Activated CD4-positive, alpha-beta T cell treated with anti-CD3 and anti-CD28 coated beads, Interleukin-2, amount 10 ng/mL, durations not matched to agents 7 days and 5 days (primary cell): ENCODE measurements at regions not wholly inside any gene's neighbourhood (a gene's known extent, or its start where the extent isn't known, plus 50 kb on each side); places are given as distances from the start of the nearest gene placed in this dataset.

Source experiments
- CTCF ChIA-PET: fragments of 350-600 bp; sonication (Branson Sonifier 250); formaldehyde crosslinking; loops from one replicate; lab custom pipeline; 2021; ENCODE audit warnings: antibody characterized with exemption; lab: Charles Lee
- POLR2A ChIA-PET: fragments of 350-600 bp; sonication (Branson Sonifier 250); formaldehyde crosslinking; loops from one replicate; lab custom pipeline; 2021; ENCODE audit warnings: antibody characterized with exemption; lab: Charles Lee
- DNase-seq: peaks from one replicate; pipeline ENCODE4 v3.0.0-alpha.2; 2020
- H3K27ac Mint-ChIP-seq: one replicate; pipeline ENCODE4 v1.8.0; 2021; ENCODE audit warnings: mild to moderate bottlenecking, moderate library complexity, mixed read lengths
- H3K27me3 Mint-ChIP-seq: one replicate; pipeline ENCODE4 v1.8.0; 2021; ENCODE audit warnings: mixed read lengths
- H3K36me3 Mint-ChIP-seq: one replicate; pipeline ENCODE4 v1.8.0; 2021; ENCODE audit warnings: low read depth, mixed read lengths
- H3K4me1 Mint-ChIP-seq: one replicate; pipeline ENCODE4 v1.8.0; 2021; ENCODE audit warnings: mixed read lengths
- H3K4me3 Mint-ChIP-seq: one replicate; pipeline ENCODE4 v1.8.0; 2021; ENCODE audit warnings: mild to moderate bottlenecking, moderate library complexity, mixed read lengths
- H3K9me3 Mint-ChIP-seq: one replicate; pipeline ENCODE4 v1.8.0; 2021; ENCODE audit warnings: mixed read lengths

GRCh38 chr6:85127168-85127498 lies 322.8 kb upstream of the NT5E start:
- no peaks in the 10 kb centered on the region for H3K36me3 Mint-ChIP-seq
- H3K27ac Mint-ChIP-seq: no peak overlapping the region
- H3K4me1 Mint-ChIP-seq: no peaks in the 10 kb centered on the region
- H3K4me3 Mint-ChIP-seq: no peak overlapping the region
- no peaks in the 10 kb centered on the region for H3K27me3 Mint-ChIP-seq
- CTCF ChIA-PET: no interaction called here
- POLR2A ChIA-PET: no interaction called here
- no peak for DNase-seq
- no peaks in the 10 kb centered on the region for H3K9me3 Mint-ChIP-seq

GRCh38 chr6:85126485-85127167 lies 323.3 kb upstream of the NT5E start:
- no peaks in the 10 kb centered on the region for H3K9me3 Mint-ChIP-seq
- no peak overlapping the region for H3K4me3 Mint-ChIP-seq
- POLR2A ChIA-PET: no interaction called here
- no peaks in the 10 kb centered on the region for H3K4me1 Mint-ChIP-seq
- H3K36me3 Mint-ChIP-seq: no peaks in the 10 kb centered on the region
- CTCF ChIA-PET: no interaction called here
- H3K27me3 Mint-ChIP-seq: no peaks in the 10 kb centered on the region
- DNase-seq: no peak
- no peak overlapping the region for H3K27ac Mint-ChIP-seq

- Mint-ChIP-seq H3K9me3 (no peaks in the 10 kb centered on the region), H3K4me3 (no peak overlapping the region), H3K4me1 (no peaks in the 10 kb centered on the region), H3K27me3 (no peaks in the 10 kb centered on the region), H3K36me3 (no peaks in the 10 kb centered on the region), H3K27ac (no peak overlapping the region)
- DNase-seq: no peak
- CTCF ChIA-PET: no interaction called here
- POLR2A ChIA-PET: no interaction called here
Observed at GRCh38 chr6:85125526-85125925, 324.4 kb upstream of the NT5E start.

GRCh38 chr6:85124472-85125354 lies 325.2 kb upstream of the NT5E start:
- ChIA-PET CTCF (no interaction called here), POLR2A (no interaction called here)
- DNase-seq: no peak
- Mint-ChIP-seq H3K36me3 (no peaks in the 10 kb centered on the region), H3K9me3 (no peaks in the 10 kb centered on the region), H3K4me3 (no peak overlapping the region), H3K27me3 (no peaks in the 10 kb centered on the region), H3K27ac (no peak overlapping the region), H3K4me1 (no peaks in the 10 kb centered on the region)

- no peaks in the 10 kb centered on the region for H3K27me3 Mint-ChIP-seq
- ChIA-PET CTCF (no interaction called here), POLR2A (no interaction called here)
- no peaks in the 10 kb centered on the region for H3K4me1 Mint-ChIP-seq
- DNase-seq: no peak
- H3K36me3 Mint-ChIP-seq: no peaks in the 10 kb centered on the region
- no peak overlapping the region for H3K27ac Mint-ChIP-seq
- H3K4me3 Mint-ChIP-seq: no peak overlapping the region
- no peaks in the 10 kb centered on the region for H3K9me3 Mint-ChIP-seq
Observed at GRCh38 chr6:85121158-85121557, 328.7 kb upstream of the NT5E start.

GRCh38 chr6:85118652-85119235 lies 331.1 kb upstream of the NT5E start:
- Mint-ChIP-seq H3K27me3 (no peaks in the 10 kb centered on the region), H3K36me3 (no peaks in the 10 kb centered on the region), H3K27ac (no peak overlapping the region), H3K4me3 (no peak overlapping the region), H3K4me1 (no peaks in the 10 kb centered on the region), H3K9me3 (no peaks in the 10 kb centered on the region)
- ChIA-PET POLR2A (no interaction called here), CTCF (no interaction called here)
- DNase-seq: no peak

GRCh38 chr6:85118233-85118632 lies 331.6 kb upstream of the NT5E start:
- no peaks in the 10 kb centered on the region for H3K36me3 Mint-ChIP-seq
- H3K4me3 Mint-ChIP-seq: no peak overlapping the region
- no peak for DNase-seq
- no peaks in the 10 kb centered on the region for H3K4me1 Mint-ChIP-seq
- CTCF ChIA-PET: no interaction called here
- no peaks in the 10 kb centered on the region for H3K27me3 Mint-ChIP-seq
- no peak overlapping the region for H3K27ac Mint-ChIP-seq
- POLR2A ChIA-PET: no interaction called here
- H3K9me3 Mint-ChIP-seq: no peaks in the 10 kb centered on the region

GRCh38 chr6:85116475-85116874 lies 333.4 kb upstream of the NT5E start:
- no peak overlapping the region for H3K27ac Mint-ChIP-seq
- no peaks in the 10 kb centered on the region for H3K27me3 Mint-ChIP-seq
- H3K36me3 Mint-ChIP-seq: no peaks in the 10 kb centered on the region
- no peaks in the 10 kb centered on the region for H3K9me3 Mint-ChIP-seq
- H3K4me3 Mint-ChIP-seq: no peak overlapping the region
- ChIA-PET POLR2A (no interaction called here), CTCF (no interaction called here)
- no peak for DNase-seq
- no peaks in the 10 kb centered on the region for H3K4me1 Mint-ChIP-seq

GRCh38 chr6:85115876-85116275 lies 334.0 kb upstream of the NT5E start:
- DNase-seq: no peak
- Mint-ChIP-seq H3K27ac (no peak overlapping the region), H3K4me3 (no peak overlapping the region), H3K36me3 (no peaks in the 10 kb centered on the region), H3K27me3 (no peaks in the 10 kb centered on the region), H3K4me1 (no peaks in the 10 kb centered on the region), H3K9me3 (no peaks in the 10 kb centered on the region)
- ChIA-PET CTCF (no interaction called here), POLR2A (no interaction called here)

GRCh38 chr6:85115376-85115775 lies 334.5 kb upstream of the NT5E start:
- Mint-ChIP-seq H3K4me1 (no peaks in the 10 kb centered on the region), H3K4me3 (no peak overlapping the region), H3K36me3 (no peaks in the 10 kb centered on the region), H3K9me3 (no peaks in the 10 kb centered on the region), H3K27me3 (no peaks in the 10 kb centered on the region), H3K27ac (no peak overlapping the region)
- CTCF ChIA-PET: no interaction called here
- POLR2A ChIA-PET: no interaction called here
- no peak for DNase-seq

GRCh38 chr6:85114581-85114935 lies 335.3 kb upstream of the NT5E start:
- no peak for DNase-seq
- POLR2A ChIA-PET: no interaction called here
- H3K36me3 Mint-ChIP-seq: no peaks in the 10 kb centered on the region
- H3K9me3 Mint-ChIP-seq: no peaks in the 10 kb centered on the region
- CTCF ChIA-PET: no interaction called here
- no peaks in the 10 kb centered on the region for H3K27me3 Mint-ChIP-seq
- H3K4me1 Mint-ChIP-seq: no peaks in the 10 kb centered on the region
- H3K27ac Mint-ChIP-seq: no peak overlapping the region
- no peak overlapping the region for H3K4me3 Mint-ChIP-seq

GRCh38 chr6:85113934-85114580 lies 335.8 kb upstream of the NT5E start:
- H3K27ac Mint-ChIP-seq: no peak overlapping the region
- H3K27me3 Mint-ChIP-seq: no peaks in the 10 kb centered on the region
- POLR2A ChIA-PET: no interaction called here
- H3K4me3 Mint-ChIP-seq: no peak overlapping the region
- no peak for DNase-seq
- no peaks in the 10 kb centered on the region for H3K36me3 Mint-ChIP-seq
- no peaks in the 10 kb centered on the region for H3K4me1 Mint-ChIP-seq
- H3K9me3 Mint-ChIP-seq: no peaks in the 10 kb centered on the region
- CTCF ChIA-PET: no interaction called here

GRCh38 chr6:85112540-85112939 lies 337.3 kb upstream of the NT5E start:
- no peaks in the 10 kb centered on the region for H3K9me3 Mint-ChIP-seq
- H3K27ac Mint-ChIP-seq: no peak overlapping the region
- H3K4me3 Mint-ChIP-seq: no peak overlapping the region
- ChIA-PET POLR2A (no interaction called here), CTCF (no interaction called here)
- no peak for DNase-seq
- no peaks in the 10 kb centered on the region for H3K4me1 Mint-ChIP-seq
- no peaks in the 10 kb centered on the region for H3K27me3 Mint-ChIP-seq
- no peaks in the 10 kb centered on the region for H3K36me3 Mint-ChIP-seq
